HG03565 (cell line): ENCODE measurements at regions not wholly inside any gene's neighbourhood (a gene's known extent, or its start where the extent isn't known, plus 50 kb on each side); places are given as distances from the start of the nearest gene placed in this dataset.

Experiments
- ATAC-seq: cut with Tn5 transposase; IDR thresholded peaks from one replicate; pipeline ENCODE4 v1.9.1; 2021; ENCODE audit warnings: mild to moderate bottlenecking, moderate library complexity; ENCODE audit not compliant: unreplicated experiment

GRCh38 chr2:20523073-20523798, 76.4 kb downstream of the RHOB start:
- ATAC-seq = no peak

GRCh38 chr2:20523799-20524187, 76.9 kb downstream of the RHOB start:
- ATAC-seq = no peak

GRCh38 chr2:20524412-20525040, 77.7 kb downstream of the RHOB start:
- ATAC-seq = peak; percentile 37

- peak; percentile 91 for ATAC-seq
Observed at GRCh38 chr2:20525041-20526035, 78.5 kb downstream of the RHOB start.

- ATAC-seq = no peak
Observed at GRCh38 chr2:20526160-20526559, 79.3 kb downstream of the RHOB start.

GRCh38 chr2:20526708-20527107, 79.8 kb downstream of the RHOB start:
- no peak for ATAC-seq

- no peak for ATAC-seq
Observed at GRCh38 chr2:20528713-20529112, 81.8 kb downstream of the RHOB start.

GRCh38 chr2:20530520-20530919, 83.6 kb downstream of the RHOB start:
- ATAC-seq = no peak

- ATAC-seq = no peak
Observed at GRCh38 chr2:20531633-20532262, 84.9 kb downstream of the RHOB start.

- no peak for ATAC-seq
Observed at GRCh38 chr2:20532634-20533437, 86.0 kb downstream of the RHOB start.

GRCh38 chr2:20533993-20534622, 87.2 kb downstream of the RHOB start:
- ATAC-seq = no peak

- ATAC-seq = no peak
Observed at GRCh38 chr2:20534913-20535801, 88.3 kb downstream of the RHOB start.

- ATAC-seq = no peak
Observed at GRCh38 chr2:20536619-20537422, 89.9 kb downstream of the RHOB start.

GRCh38 chr2:20537423-20538307, 90.8 kb downstream of the RHOB start:
- ATAC-seq = no peak

GRCh38 chr2:20538308-20539132, 91.6 kb downstream of the RHOB start:
- ATAC-seq = no peak

- no peak for ATAC-seq
Observed at GRCh38 chr2:20539133-20539719, 92.4 kb downstream of the RHOB start.
